HEK293T (cell line): ENCODE measurements at regions not wholly inside any gene's neighbourhood (a gene's known extent, or its start where the extent isn't known, plus 50 kb on each side); places are given as distances from the start of the nearest gene placed in this dataset.

Experiments
- CTCF ChIA-PET: fragments of 350-600 bp; formaldehyde crosslinking; extraction: SDS; loops from one replicate; lab custom pipeline; 2021; ENCODE audit warnings: antibody characterized with exemption, inconsistent platforms; lab: Yijun Ruan, JAX
- POLR2A ChIA-PET: fragments of 350-600 bp; formaldehyde crosslinking; extraction: SDS; loops from one replicate; lab custom pipeline; 2020; ENCODE audit warnings: antibody characterized with exemption, inconsistent platforms; lab: Yijun Ruan, JAX
- DNase-seq: peaks from one replicate; pipeline ENCODE4 v3.0.0; 2012; ENCODE audit warnings: mixed read lengths; ENCODE audit errors: extremely low spot score
- ARNT ChIP-seq: fragments of 450-650 bp; IDR thresholded peaks from 2 replicates; pipeline ENCODE4 v1.6.1; 2017; ENCODE audit warnings: mild to moderate bottlenecking
- BHLHE40 ChIP-seq: fragments of 450-650 bp; IDR thresholded peaks from 2 replicates; pipeline ENCODE4 v1.6.1; 2016; ENCODE audit warnings: mild to moderate bottlenecking, moderate library complexity, borderline replicate concordance
- CTBP1 ChIP-seq: fragments of 450-650 bp; IDR thresholded peaks from 2 replicates; pipeline ENCODE4 v1.6.1; 2016; ENCODE audit warnings: borderline replicate concordance
- ELF4 ChIP-seq: fragments of 450-650 bp; IDR thresholded peaks from 2 replicates; pipeline ENCODE4 v1.6.1; 2017; ENCODE audit warnings: antibody characterized with exemption
- FOXA1 ChIP-seq: fragments of 450-650 bp; IDR thresholded peaks from 2 replicates; pipeline ENCODE4 v1.6.1; 2016; ENCODE audit warnings: mild to moderate bottlenecking
- FOXK2 ChIP-seq: fragments of 450-650 bp; IDR thresholded peaks from 2 replicates; pipeline ENCODE4 v1.6.1; 2016; ENCODE audit warnings: mild to moderate bottlenecking
- FOXM1 ChIP-seq: fragments of 450-650 bp; IDR thresholded peaks from 2 replicates; pipeline ENCODE4 v1.6.1; 2017; ENCODE audit warnings: mild to moderate bottlenecking, borderline replicate concordance
- HDGF ChIP-seq: fragments of 450-650 bp; IDR thresholded peaks from 2 replicates; pipeline ENCODE4 v1.6.1; 2017; ENCODE audit warnings: antibody characterized with exemption, borderline replicate concordance
- L3MBTL2 ChIP-seq: fragments of 450-650 bp; conservative IDR thresholded peaks from 2 replicates; pipeline ENCODE4 v1.6.1; 2016; ENCODE audit warnings: mild to moderate bottlenecking
- LEF1 ChIP-seq: fragments of 450-650 bp; IDR thresholded peaks from 2 replicates; pipeline ENCODE4 v1.6.1; 2017; ENCODE audit warnings: mild to moderate bottlenecking, borderline replicate concordance
- NFRKB ChIP-seq: fragments of 450-650 bp; IDR thresholded peaks from 2 replicates; pipeline ENCODE4 v1.6.1; 2016; ENCODE audit warnings: mild to moderate bottlenecking, moderate library complexity
- PKNOX1 ChIP-seq: fragments of 450-650 bp; IDR thresholded peaks from 2 replicates; pipeline ENCODE4 v1.6.1; 2016
- SP1 ChIP-seq: fragments of 450-650 bp; IDR thresholded peaks from 2 replicates; pipeline ENCODE4 v1.6.1; 2017
- SUZ12 ChIP-seq: fragments of 450-650 bp; IDR thresholded peaks from 2 replicates; pipeline ENCODE4 v1.6.1; 2016; ENCODE audit warnings: mild to moderate bottlenecking
- TARDBP ChIP-seq: fragments of 450-650 bp; IDR thresholded peaks from 2 replicates; pipeline ENCODE4 v1.6.1; 2016
- ZNF384 ChIP-seq: fragments of 450-650 bp; IDR thresholded peaks from 2 replicates; pipeline ENCODE4 v1.6.1; 2016

DNA sequence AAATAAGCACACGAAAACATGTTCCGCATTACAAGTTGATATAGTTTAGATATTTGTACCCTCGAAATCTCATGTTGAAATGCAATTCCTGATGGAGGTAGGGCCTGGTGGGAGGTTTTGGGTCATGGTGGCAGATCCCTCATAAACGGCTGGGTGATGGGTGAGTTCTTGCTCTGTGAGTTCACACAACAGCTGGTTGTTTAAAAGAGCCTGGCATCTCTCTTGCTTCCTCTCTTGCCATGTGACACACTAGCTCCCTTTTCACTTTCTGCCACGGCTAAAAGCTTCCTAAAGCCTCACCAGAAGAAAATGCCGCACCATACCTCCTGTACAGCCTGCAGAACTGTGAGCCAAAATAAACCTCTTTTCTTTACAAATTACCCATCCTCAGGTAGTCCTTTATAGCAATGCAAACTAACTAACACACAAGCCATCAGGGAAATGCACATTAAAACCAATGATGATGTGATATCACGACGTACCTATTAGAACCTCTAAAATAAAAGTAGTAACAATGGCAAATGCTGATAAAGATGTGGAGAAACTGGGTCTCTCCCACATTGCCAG is 188.5 kb downstream of the ANAPC1 start:
- TF ChIP-seq BHLHE40 (no peak), FOXA1 (no peak)
- ChIA-PET CTCF (no interaction called here), POLR2A (no interaction called here)
- DNase-seq: no peak

- POLR2A ChIA-PET: no interaction called here
- no peak for DNase-seq
- CTCF ChIA-PET: no interaction called here
- TF ChIP-seq SP1 (no peak), TARDBP (no peak), LEF1 (no peak), FOXM1 (no peak), CTBP1 (no peak), NFRKB (no peak), BHLHE40 (no peak)
Observed at GRCh38 chr2:111696226-111696625, 187.8 kb downstream of the ANAPC1 start.

DNA sequence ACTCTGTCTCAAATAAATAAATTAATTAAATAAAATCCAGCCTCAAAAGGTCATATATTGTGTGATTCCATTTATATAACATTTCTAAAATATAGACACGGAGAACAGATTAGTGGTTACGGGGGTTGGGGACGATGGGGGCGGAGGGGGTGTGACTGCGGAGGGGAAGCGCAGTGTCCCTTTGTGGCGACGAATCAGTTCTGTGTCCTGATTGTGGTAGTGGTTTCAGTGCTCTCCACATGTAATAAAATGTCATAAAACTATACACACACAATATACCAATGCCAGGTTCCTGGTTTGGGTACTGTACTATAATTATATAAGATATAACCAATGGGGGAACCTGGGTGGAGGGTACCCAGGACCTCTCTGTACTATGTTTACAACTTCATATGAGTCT is 186.4 kb downstream of the ANAPC1 start:
- no peak for TF ChIP-seq BHLHE40
- no peak for TF ChIP-seq CTBP1
- TF ChIP-seq PKNOX1: no peak
- no peak for TF ChIP-seq SP1
- TF ChIP-seq ELF4: no peak
- no peak for TF ChIP-seq FOXA1
- TF ChIP-seq ARNT: no peak
- POLR2A ChIA-PET: no interaction called here
- CTCF ChIA-PET: interaction anchor here (0.9 kb wide), 1 partner anchor 580 kb away, joined by 3 read pairs; no protein-coding TSS in a partner anchor
- DNase-seq: no peak

- TF ChIP-seq LEF1 (no peak), ZNF384 (no peak)
- ChIA-PET POLR2A (interaction anchor here (1.3 kb wide), 1 partner anchor 14 kb away, joined by 4 read pairs; no protein-coding TSS in a partner anchor), CTCF (interaction anchor here (0.9 kb wide), 1 partner anchor 581 kb away, joined by 3 read pairs; no protein-coding TSS in a partner anchor)
- DNase-seq: no peak
Observed at GRCh38 chr2:111698089-111698488, 185.9 kb downstream of the ANAPC1 start.

- CTCF ChIA-PET: interaction anchor here (0.6 to 1.3 kb wide), 6 partner anchors 39 to 832 kb away, joined by 3 to 4 read pairs (median 3); no protein-coding TSS in a partner anchor
- peak; percentile 46 for DNase-seq
- POLR2A ChIA-PET: interaction anchor here (0.7 to 1.3 kb wide), 3 partner anchors 8 to 20 kb away, joined by 3 to 4 read pairs (median 3); no protein-coding TSS in a partner anchor
- no peak for TF ChIP-seq ZNF384
- TF ChIP-seq FOXK2: no peak
- no peak for TF ChIP-seq ARNT
- TF ChIP-seq FOXM1: no peak
- no peak for TF ChIP-seq NFRKB
Observed at GRCh38 chr2:111698743-111699554, 185.0 kb downstream of the ANAPC1 start.

DNA sequence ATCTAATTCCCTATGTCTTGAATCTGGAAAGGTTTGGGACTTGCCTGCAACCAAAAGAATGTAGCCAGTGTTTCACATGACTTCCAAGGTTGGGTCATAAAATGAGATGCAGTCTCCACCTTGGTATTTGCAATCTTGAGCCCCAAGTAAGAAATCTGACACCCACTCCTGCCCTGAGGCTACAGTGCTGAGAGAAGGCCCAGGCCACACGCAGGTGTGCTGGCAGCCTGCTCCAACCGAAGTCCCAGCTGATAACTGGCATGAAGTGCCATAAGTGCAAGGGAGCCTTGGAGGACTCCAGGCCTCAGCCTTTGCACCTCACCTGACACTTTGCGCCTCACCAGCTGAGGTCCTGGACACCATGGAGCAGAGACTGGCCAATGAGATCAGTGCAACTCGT is 182.7 kb downstream of the ANAPC1 start:
- no peak for TF ChIP-seq TARDBP
- no peak for TF ChIP-seq PKNOX1
- no peak for TF ChIP-seq FOXK2
- TF ChIP-seq FOXA1: no peak
- no peak for TF ChIP-seq L3MBTL2
- no peak for TF ChIP-seq ARNT
- TF ChIP-seq SUZ12: no peak
- TF ChIP-seq BHLHE40: no peak
- no peak for TF ChIP-seq ZNF384
- no peak for TF ChIP-seq LEF1
- no peak for TF ChIP-seq CTBP1
- no peak for TF ChIP-seq NFRKB
- no peak for TF ChIP-seq FOXM1
- no peak for TF ChIP-seq ELF4
- TF ChIP-seq HDGF: no peak
- TF ChIP-seq SP1: no peak
- CTCF ChIA-PET: interaction anchor here (0.6 to 1.1 kb wide), 2 partner anchors 17 to 33 kb away, joined by 3 to 4 read pairs; no protein-coding TSS in a partner anchor
- DNase-seq: no peak
- POLR2A ChIA-PET: no interaction called here

- ChIA-PET CTCF (interaction anchor here (1.1 kb wide), 1 partner anchor 18 kb away, joined by 3 read pairs; no protein-coding TSS in a partner anchor), POLR2A (no interaction called here)
- no peak for TF ChIP-seq SUZ12
Observed at GRCh38 chr2:111701798-111702118, 182.2 kb downstream of the ANAPC1 start.

More at GRCh38 chr2:111701798-111702118, 182.2 kb downstream of the ANAPC1 start:
- no peak for DNase-seq
